ENCODE measurements at regions not wholly inside any gene's neighbourhood (a gene's known extent, or its start where the extent isn't known, plus 50 kb on each side); places are given as distances from the start of the nearest gene placed in this dataset.
A peak's percentile ranks its signal among the peaks of the same experiment; 100 is the strongest.

- no peaks in the 10 kb centered on the region for H3K79me2 ChIP-seq (ENCODE audit: insufficient read depth, low read length)
- no peaks in the 10 kb centered on the region for H3K4me1 Mint-ChIP-seq (ENCODE audit: low read depth, unreplicated experiment)
- H2AFZ ChIP-seq (ENCODE audit: low read depth, low read length) = no peak overlapping the region
- no peaks in the 10 kb centered on the region for H3K36me3 ChIP-seq (ENCODE audit: insufficient read depth, low read length)
- H4K20me1 ChIP-seq (ENCODE audit: insufficient read depth, low read length) = no peaks in the 10 kb centered on the region
- peaks cover 55% of the 10 kb centered on the region for H3K27me3 Mint-ChIP-seq (ENCODE audit: low read depth, unreplicated experiment)
- H3K9ac ChIP-seq (ENCODE audit: low read length) = no peak overlapping the region
- no peak for FAIRE-seq
- H3K4me1 ChIP-seq (ENCODE audit: insufficient read depth, low read length) = no peaks in the 10 kb centered on the region
- no peaks in the 10 kb centered on the region for H3K36me3 Mint-ChIP-seq (ENCODE audit: low read depth, unreplicated experiment)
- peak; percentile 6 for DNase-seq (ENCODE audit: low read depth)
- H3K27ac ChIP-seq (ENCODE audit: low read depth, low read length) = no peak overlapping the region
- H3K4me3 Mint-ChIP-seq (ENCODE audit: unreplicated experiment) = no peak overlapping the region
- no peaks in the 10 kb centered on the region for H3K9me3 Mint-ChIP-seq (ENCODE audit: unreplicated experiment)
- H3K9me3 ChIP-seq (ENCODE audit: insufficient read depth, low read depth, low read length) = no peaks in the 10 kb centered on the region
- H3K4me3 ChIP-seq (ENCODE audit: insufficient read depth, low read depth, low read length) = no peak overlapping the region
- no peak overlapping the region for H3K4me2 ChIP-seq (ENCODE audit: low read length)
- H3K27ac Mint-ChIP-seq (ENCODE audit: unreplicated experiment) = no peak overlapping the region
- TF ChIP-seq EZH2 (IDR thresholded peaks at IDR 0.05; ENCODE audit: insufficient read depth, low read length) (no peak), CTCF (IDR thresholded peaks at IDR 0.05; ENCODE audit: insufficient read depth, low read depth, low read length) (peak; percentile 47)
- no peaks in the 10 kb centered on the region for H3K27me3 ChIP-seq (ENCODE audit: insufficient read depth, low read length)
Measured at GRCh38 chr13:111474136-111475002, 153.9 kb downstream of the TEX29 start.

DNA sequence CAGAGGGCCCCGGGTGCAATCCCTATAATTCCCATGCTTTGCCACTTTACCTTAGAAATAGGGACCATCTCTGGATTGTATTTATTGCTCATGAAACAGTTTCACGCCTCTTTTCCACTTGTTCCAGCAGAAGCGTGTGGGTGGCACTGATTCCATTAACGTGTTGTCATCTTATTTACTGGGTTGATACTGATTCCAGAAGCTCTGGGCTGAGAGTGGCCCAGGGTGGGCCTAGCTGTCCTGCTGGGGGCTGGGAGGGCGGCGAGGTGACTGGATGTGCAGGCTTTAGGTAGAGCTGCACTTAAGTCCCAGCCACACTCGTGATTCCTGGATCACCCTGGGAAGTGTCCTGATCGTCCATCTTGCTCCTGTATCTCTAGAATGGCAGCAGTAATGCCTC, 155.0 kb downstream of the TEX29 start:
- Histone ChIP-seq H4K20me1 (ENCODE audit: insufficient read depth, low read length) (no peaks in the 10 kb centered on the region), H2AFZ (ENCODE audit: low read depth, low read length) (no peak overlapping the region), H3K4me1 (ENCODE audit: insufficient read depth, low read length) (no peaks in the 10 kb centered on the region), H3K27ac (ENCODE audit: low read depth, low read length) (no peak overlapping the region), H3K4me3 (ENCODE audit: insufficient read depth, low read depth, low read length) (no peak overlapping the region), H3K79me2 (ENCODE audit: insufficient read depth, low read length) (no peaks in the 10 kb centered on the region), H3K36me3 (ENCODE audit: insufficient read depth, low read length) (no peaks in the 10 kb centered on the region), H3K27me3 (ENCODE audit: insufficient read depth, low read length) (no peaks in the 10 kb centered on the region), H3K4me2 (ENCODE audit: low read length) (no peak overlapping the region), H3K9me3 (ENCODE audit: insufficient read depth, low read depth, low read length) (no peaks in the 10 kb centered on the region), H3K9ac (ENCODE audit: low read length) (no peak overlapping the region)
- Mint-ChIP-seq H3K36me3 (ENCODE audit: low read depth, unreplicated experiment) (no peaks in the 10 kb centered on the region), H3K27ac (ENCODE audit: unreplicated experiment) (no peak overlapping the region), H3K27me3 (ENCODE audit: low read depth, unreplicated experiment) (peaks cover 57% of the 10 kb centered on the region), H3K4me1 (ENCODE audit: low read depth, unreplicated experiment) (no peaks in the 10 kb centered on the region), H3K4me3 (ENCODE audit: unreplicated experiment) (no peak overlapping the region), H3K9me3 (ENCODE audit: unreplicated experiment) (no peaks in the 10 kb centered on the region)
- no peak for TF ChIP-seq EZH2 (IDR thresholded peaks at IDR 0.05; ENCODE audit: insufficient read depth, low read length)
- no peak for FAIRE-seq
- DNase-seq (ENCODE audit: low read depth) = no peak

GRCh38 chr13:111476197-111476596, 155.8 kb downstream of the TEX29 start:
- no peak for DNase-seq (ENCODE audit: low read depth)

More at GRCh38 chr13:111476197-111476596, 155.8 kb downstream of the TEX29 start:
- Histone ChIP-seq H3K27me3 (ENCODE audit: insufficient read depth, low read length) (no peaks in the 10 kb centered on the region), H3K9me3 (ENCODE audit: insufficient read depth, low read depth, low read length) (no peaks in the 10 kb centered on the region), H3K27ac (ENCODE audit: low read depth, low read length) (no peak overlapping the region), H3K79me2 (ENCODE audit: insufficient read depth, low read length) (no peaks in the 10 kb centered on the region), H3K4me1 (ENCODE audit: insufficient read depth, low read length) (no peaks in the 10 kb centered on the region), H3K9ac (ENCODE audit: low read length) (no peak overlapping the region), H2AFZ (ENCODE audit: low read depth, low read length) (no peak overlapping the region), H3K36me3 (ENCODE audit: insufficient read depth, low read length) (no peaks in the 10 kb centered on the region), H3K4me3 (ENCODE audit: insufficient read depth, low read depth, low read length) (no peak overlapping the region), H3K4me2 (ENCODE audit: low read length) (no peak overlapping the region), H4K20me1 (ENCODE audit: insufficient read depth, low read length) (no peaks in the 10 kb centered on the region)
- no peaks in the 10 kb centered on the region for H3K4me1 Mint-ChIP-seq (ENCODE audit: low read depth, unreplicated experiment)
- no peak overlapping the region for H3K4me3 Mint-ChIP-seq (ENCODE audit: unreplicated experiment)
- TF ChIP-seq EZH2 (IDR thresholded peaks at IDR 0.05; ENCODE audit: insufficient read depth, low read length) = no peak
- no peak for TF ChIP-seq CTCF (IDR thresholded peaks at IDR 0.05; ENCODE audit: insufficient read depth, low read depth, low read length)
- H3K27ac Mint-ChIP-seq (ENCODE audit: unreplicated experiment) = no peak overlapping the region
- no peaks in the 10 kb centered on the region for H3K36me3 Mint-ChIP-seq (ENCODE audit: low read depth, unreplicated experiment)
- FAIRE-seq = no peak
- H3K9me3 Mint-ChIP-seq (ENCODE audit: unreplicated experiment) = no peaks in the 10 kb centered on the region
- H3K27me3 Mint-ChIP-seq (ENCODE audit: low read depth, unreplicated experiment) = peaks cover 59% of the 10 kb centered on the region
